ENCODE measurements at regions not wholly inside any gene's neighbourhood (a gene's known extent, or its start where the extent isn't known, plus 50 kb on each side); places are given as distances from the start of the nearest gene placed in this dataset.

DNA sequence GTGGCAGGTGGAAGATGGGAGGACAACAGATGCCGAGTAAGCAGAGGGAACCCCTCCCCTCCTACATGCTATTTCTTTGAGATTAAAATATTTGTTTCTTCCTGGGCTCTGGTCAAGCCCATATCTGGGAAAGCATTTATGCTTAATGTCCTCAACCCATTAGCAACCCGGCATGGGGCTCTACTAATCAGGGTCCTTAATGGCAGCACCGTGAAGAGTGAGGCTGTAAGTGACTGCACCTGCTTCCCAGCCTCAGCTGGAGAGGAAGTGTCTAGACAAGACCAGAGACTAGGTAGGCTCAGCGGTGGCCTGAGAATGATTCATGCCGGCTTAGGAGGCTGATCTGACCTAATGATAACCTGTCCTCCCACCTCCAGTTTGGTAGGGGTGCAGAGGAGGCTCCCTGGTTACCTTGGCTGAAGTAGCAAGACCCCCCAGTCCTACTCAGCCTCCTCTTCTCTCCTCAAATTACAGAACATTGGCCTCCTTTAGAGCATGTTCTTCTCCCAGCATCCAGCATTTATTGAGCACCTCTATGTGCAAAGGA is 61.3 kb upstream of the HSPA9 start:
- ATAC-seq (ENCODE audit: low read depth) (no peak), DNase-seq (no peak)
- Histone ChIP-seq H2BK5ac (ENCODE audit: low read depth, low read length, poor library complexity, severe bottlenecking) (no peak overlapping the region), H2AK9ac (replicated peaks; ENCODE audit: low read depth, low read length, poor library complexity) (no peak overlapping the region), H3K9ac (ENCODE audit: low read depth, low read length) (no peak overlapping the region), H2BK20ac (ENCODE audit: low read depth, low read length) (no peak overlapping the region), H3K14ac (replicated peaks; ENCODE audit: low read depth, low read length) (no peak overlapping the region), H4K8ac (ENCODE audit: low read depth in 2 of 2, low read length in 2 of 2) (no peak overlapping the region), H3K27ac (ENCODE audit: insufficient read depth, low read length) (no peak overlapping the region), H2AK5ac (ENCODE audit: low read depth, low read length) (no peak overlapping the region), H2BK120ac (ENCODE audit: low read depth, low read length) (no peak overlapping the region), H3K9me3 (ENCODE audit: control insufficient read depth, insufficient read depth, low read length) (no peaks in the 10 kb centered on the region), H3K4me3 (ENCODE audit: insufficient read depth, low read depth, low read length) (no peak overlapping the region), H3K4me1 (ENCODE audit: control insufficient read depth, insufficient read depth, low read length) (no peaks in the 10 kb centered on the region), H3K36me3 (ENCODE audit: control insufficient read depth, insufficient read depth, low read length) (no peaks in the 10 kb centered on the region), H3K56ac (ENCODE audit: extremely low read depth, insufficient read depth, low read length) (no peak overlapping the region), H3K79me1 (ENCODE audit: low read depth in 1 of 2, low read length in 2 of 2) (no peaks in the 10 kb centered on the region), H2AFZ (replicated peaks; ENCODE audit: low read length, poor library complexity) (no peak overlapping the region), H3K27me3 (ENCODE audit: control insufficient read depth, insufficient read depth, low read length) (peaks cover 24% of the 10 kb centered on the region), H3K9me1 (ENCODE audit: insufficient read depth, low read length) (no peaks in the 10 kb centered on the region), H3K23ac (ENCODE audit: low read depth, low read length) (no peak overlapping the region), H3K4me2 (ENCODE audit: low read depth, low read length) (no peak overlapping the region), H3K18ac (ENCODE audit: low read depth, low read length) (no peak overlapping the region), H2BK15ac (ENCODE audit: low read depth, low read length) (no peak overlapping the region), H4K20me1 (ENCODE audit: insufficient read depth, low read length) (no peaks in the 10 kb centered on the region), H4K91ac (ENCODE audit: insufficient read depth, low read depth, low read length) (no peak overlapping the region), H3K4ac (ENCODE audit: low read depth, low read length) (no peak overlapping the region), H4K5ac (ENCODE audit: low read depth, low read length) (no peak overlapping the region)
- CTCF ChIA-PET = interaction anchor here (0.6 kb wide), 1 partner anchor 584 kb away, joined by 3 read pairs; no protein-coding TSS in a partner anchor
- POLR2A ChIA-PET (ENCODE audit: unreplicated experiment) = no interaction called here
- WGBS, 2 experiments (ENCODE audit: extremely low coverage in 2 of 2, insufficient read length in 1 of 2) = 80% methylated on average over 1 of the region's 5 CpGs; no CpG with 5 or more reads in 1 of the 2 experiments
- intact Hi-C loops (cut with micrococcal nuclease) (no loop called here), in situ Hi-C loops (cut with MboI; ENCODE audit: low sequenced_read_pairs) (no loop called here), dilution Hi-C loops (cut with HindIII; ENCODE audit: low sequenced_read_pairs, unreplicated experiment) (no loop called here)
- TF ChIP-seq CEBPB (IDR thresholded peaks at IDR 0.05; ENCODE audit: low read depth, low read length) = no peak
- no peak for TF ChIP-seq MXI1 (IDR thresholded peaks at IDR 0.05; ENCODE audit: borderline replicate concordance, low read depth, low read length)
- TF ChIP-seq BHLHE40 (IDR thresholded peaks at IDR 0.05; ENCODE audit: low read depth, low read length) = no peak
- TF ChIP-seq MAZ (IDR thresholded peaks at IDR 0.05; ENCODE audit: borderline replicate concordance, low read depth, low read length) = no peak
- TF ChIP-seq NFE2L2 (IDR thresholded peaks at IDR 0.05; ENCODE audit: low read depth, low read length) = no peak
- TF ChIP-seq CTCF (conservative IDR thresholded peaks at IDR 0.05; ENCODE audit: low read depth, low read length) = no peak
- TF ChIP-seq MAFK (IDR thresholded peaks at IDR 0.05; ENCODE audit: low read depth, low read length) = no peak
- TF ChIP-seq RAD21 (IDR thresholded peaks at IDR 0.05; ENCODE audit: low read length) = no peak
- TF ChIP-seq POLR2A (IDR thresholded peaks at IDR 0.05; ENCODE audit: low read depth, low read length) = no peak
- TF ChIP-seq CHD1 (IDR thresholded peaks at IDR 0.05; ENCODE audit: low read depth, low read length) = no peak
- TF ChIP-seq RFX5 (IDR thresholded peaks at IDR 0.05; ENCODE audit: low read depth, low read length) = no peak
- TF ChIP-seq, protein P1, sequence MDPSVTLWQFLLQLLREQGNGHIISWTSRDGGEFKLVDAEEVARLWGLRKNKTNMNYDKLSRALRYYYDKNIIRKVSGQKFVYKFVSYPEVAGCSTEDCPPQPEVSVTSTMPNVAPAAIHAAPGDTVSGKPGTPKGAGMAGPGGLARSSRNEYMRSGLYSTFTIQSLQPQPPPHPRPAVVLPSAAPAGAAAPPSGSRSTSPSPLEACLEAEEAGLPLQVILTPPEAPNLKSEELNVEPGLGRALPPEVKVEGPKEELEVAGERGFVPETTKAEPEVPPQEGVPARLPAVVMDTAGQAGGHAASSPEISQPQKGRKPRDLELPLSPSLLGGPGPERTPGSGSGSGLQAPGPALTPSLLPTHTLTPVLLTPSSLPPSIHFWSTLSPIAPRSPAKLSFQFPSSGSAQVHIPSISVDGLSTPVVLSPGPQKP (IDR thresholded peaks at IDR 0.05; ENCODE audit: borderline replicate concordance, low read depth, low read length) = no peak
- no peak for TF ChIP-seq FOS (IDR thresholded peaks at IDR 0.05; ENCODE audit: low read depth, low read length)
- no TSS peak for BruUV-seq (replicated peaks)

Data from IMR-90 (cell line).